Astrocyte of the cerebellum (primary cell): ENCODE measurements at regions not wholly inside any gene's neighbourhood (a gene's known extent, or its start where the extent isn't known, plus 50 kb on each side); places are given as distances from the start of the nearest gene placed in this dataset.

Experiments used
- DNase-seq: peaks from one replicate; pipeline ENCODE4 v3.0.0-alpha.2; 2011; ENCODE audit warnings: low read depth
- H3K4me3 ChIP-seq: 2 replicates; pipeline ENCODE4 v1.5.1; 2011; ENCODE audit warnings: mild to moderate bottlenecking, low read depth, low read length, moderate library complexity
- CTCF ChIP-seq: IDR thresholded peaks from 2 replicates; pipeline ENCODE4 v1.5.1; 2012; ENCODE audit warnings: low read length, low read depth, moderate library complexity, mild to moderate bottlenecking; ENCODE audit errors: missing control alignments
- in situ Hi-C: cut with HindIII; loops from 2 replicates; pipeline ENCODE4 v1.10.0; 2017; ENCODE audit warnings: low sequenced_read_pairs

DNA sequence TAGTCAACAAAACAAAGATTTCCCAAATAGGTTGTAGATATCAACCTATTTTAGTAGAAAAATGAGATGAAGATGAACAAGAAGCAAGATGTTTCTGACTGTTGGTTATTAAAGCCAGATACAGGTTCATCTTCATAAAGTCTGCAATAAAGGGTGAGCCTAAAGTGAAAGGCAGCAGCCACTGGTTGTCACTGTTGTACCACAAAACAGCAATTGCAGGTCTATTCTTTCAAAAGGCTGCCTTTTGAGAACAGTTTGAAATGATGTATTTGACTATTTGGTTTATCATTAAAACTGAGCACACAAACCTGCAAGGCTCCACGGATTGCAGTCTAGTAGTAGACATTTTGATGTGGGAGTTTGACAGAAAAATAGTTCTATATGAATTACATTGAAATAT lies 543.4 kb downstream of the GBE1 start:
- in situ Hi-C loops: no loop called here
- no peak overlapping the region for H3K4me3 ChIP-seq
- peak; percentile 36 for DNase-seq
- TF ChIP-seq CTCF: peak; percentile 72

DNA sequence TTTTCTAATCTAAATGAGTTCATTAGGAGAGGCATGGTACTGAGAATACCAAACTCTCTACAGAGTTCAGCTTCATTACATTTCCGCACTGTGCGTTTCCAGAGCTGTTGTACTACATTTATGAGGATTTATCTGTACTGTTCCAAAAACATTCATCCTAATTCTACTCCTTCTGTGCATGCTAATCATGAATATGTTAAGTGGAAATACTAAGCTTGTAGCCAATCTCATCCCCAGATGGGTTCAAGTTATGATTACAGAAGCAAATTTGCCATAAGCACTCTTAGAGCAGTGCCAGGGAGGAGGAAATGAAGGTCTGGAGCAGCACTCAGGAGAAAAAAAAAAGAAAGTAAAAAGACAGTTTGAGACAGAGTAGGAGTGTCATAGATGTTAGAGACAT lies 544.3 kb downstream of the GBE1 start:
- in situ Hi-C loops: no loop called here
- no peak for DNase-seq
- no peak for TF ChIP-seq CTCF
- no peak overlapping the region for H3K4me3 ChIP-seq

DNA sequence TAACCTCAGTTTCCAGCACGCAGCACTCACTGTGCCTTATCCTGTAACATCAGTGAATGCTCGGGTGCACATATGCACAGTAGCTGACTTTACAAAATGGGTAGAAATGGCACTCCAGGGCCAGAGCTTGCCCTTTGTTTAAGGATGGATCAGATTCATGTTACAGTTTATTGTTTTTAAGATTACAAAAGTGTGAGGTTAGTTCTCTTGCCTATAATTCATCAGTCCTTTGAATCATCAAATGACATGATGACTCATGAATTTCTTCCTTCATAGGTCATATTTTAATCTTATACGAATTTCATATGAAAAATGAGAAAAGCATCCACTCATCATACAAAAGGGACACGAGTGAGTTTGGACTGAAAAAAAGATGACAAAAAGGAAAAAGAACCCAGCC lies 545.3 kb downstream of the GBE1 start:
- in situ Hi-C loops: no loop called here
- TF ChIP-seq CTCF: no peak
- DNase-seq: peak; percentile 15
- H3K4me3 ChIP-seq: no peak overlapping the region

DNA sequence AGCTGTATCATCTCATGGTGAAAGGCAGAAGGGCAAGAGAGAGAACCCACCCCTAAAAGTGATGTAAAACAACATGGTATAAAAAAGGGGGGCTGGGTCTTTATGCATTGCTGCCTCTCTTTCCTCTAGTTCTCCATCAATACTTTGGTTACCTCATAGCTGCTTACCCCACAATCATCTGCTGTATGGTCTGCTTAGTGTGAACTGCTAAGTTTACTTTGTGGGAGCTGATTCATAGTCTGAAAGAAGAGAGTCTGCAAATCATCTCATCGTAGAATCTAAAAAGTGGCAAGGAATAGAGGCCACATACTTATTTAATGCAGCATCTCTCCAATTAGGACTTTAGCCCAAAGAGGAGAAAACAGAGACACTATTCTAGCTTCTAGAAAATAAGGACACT lies 546.8 kb downstream of the GBE1 start:
- no peak for TF ChIP-seq CTCF
- no peak for DNase-seq
- H3K4me3 ChIP-seq: no peak overlapping the region
- in situ Hi-C loops: no loop called here

- in situ Hi-C loops: no loop called here
- H3K4me3 ChIP-seq: no peak overlapping the region
- no peak for TF ChIP-seq CTCF
- DNase-seq: no peak
Observed at GRCh38 chr3:81199587-81199986, 561.9 kb downstream of the GBE1 start.

DNA sequence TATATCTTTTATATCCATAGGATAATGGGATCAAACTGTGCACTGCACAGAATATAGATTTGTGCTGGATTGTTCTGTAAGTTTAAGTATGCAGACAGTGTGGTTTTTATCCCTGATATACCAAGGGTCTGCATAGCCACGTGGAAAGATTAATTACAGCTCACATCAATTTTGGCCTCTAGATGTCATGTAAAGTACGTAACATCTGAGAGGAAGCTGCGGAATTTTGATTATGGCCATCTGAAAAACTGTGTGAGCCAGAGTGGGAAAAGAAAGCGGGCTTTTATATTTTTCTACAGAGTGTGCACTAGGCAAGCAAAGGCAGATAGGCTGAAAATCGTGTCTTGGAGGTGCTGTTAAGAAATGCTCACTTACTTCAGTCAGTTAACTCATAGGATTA lies 562.7 kb downstream of the GBE1 start:
- DNase-seq: no peak
- in situ Hi-C loops: no loop called here
- H3K4me3 ChIP-seq: no peak overlapping the region
- TF ChIP-seq CTCF: no peak

DNA sequence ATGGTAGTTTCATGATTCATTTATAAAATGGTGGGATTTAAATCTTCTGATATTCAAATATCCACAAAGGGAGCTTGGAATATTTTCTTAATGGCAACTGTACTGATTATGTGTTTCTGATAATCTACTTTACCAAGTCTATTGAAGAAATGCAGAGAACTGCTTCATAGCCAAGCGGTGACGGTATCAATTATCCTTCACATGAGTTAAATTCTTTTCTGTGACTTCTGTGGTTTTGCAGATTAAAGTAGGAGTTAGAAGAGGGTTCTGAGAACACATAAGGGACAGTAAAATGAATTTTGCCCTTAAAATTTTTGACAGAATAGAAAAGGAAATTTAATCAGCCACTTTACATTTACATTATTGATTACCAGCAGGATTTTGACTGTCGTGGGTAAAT lies 563.2 kb downstream of the GBE1 start:
- DNase-seq: no peak
- no peak for TF ChIP-seq CTCF
- in situ Hi-C loops: no loop called here
- no peak overlapping the region for H3K4me3 ChIP-seq
